GM19372 (cell line): ENCODE measurements at regions not wholly inside any gene's neighbourhood (a gene's known extent, or its start where the extent isn't known, plus 50 kb on each side); places are given as distances from the start of the nearest gene placed in this dataset.
"Not testable (repeated sequence)": the region's sequence is repeated elsewhere in the genome, so short reads cannot be mapped to it uniquely, and the experiment has no call there.

Experiments used
- ATAC-seq: cut with Tn5 transposase; IDR thresholded peaks from one replicate; pipeline ENCODE4 v1.9.1; 2021; ENCODE audit warnings: mild to moderate bottlenecking, low read depth, moderate library complexity; ENCODE audit not compliant: unreplicated experiment

- no peak for ATAC-seq
Measured at GRCh38 chr2:190005513-190005912, 57.0 kb downstream of the MSTN start.

- no peak for ATAC-seq
Measured at GRCh38 chr2:189999661-190000060, 62.9 kb downstream of the MSTN start.

DNA sequence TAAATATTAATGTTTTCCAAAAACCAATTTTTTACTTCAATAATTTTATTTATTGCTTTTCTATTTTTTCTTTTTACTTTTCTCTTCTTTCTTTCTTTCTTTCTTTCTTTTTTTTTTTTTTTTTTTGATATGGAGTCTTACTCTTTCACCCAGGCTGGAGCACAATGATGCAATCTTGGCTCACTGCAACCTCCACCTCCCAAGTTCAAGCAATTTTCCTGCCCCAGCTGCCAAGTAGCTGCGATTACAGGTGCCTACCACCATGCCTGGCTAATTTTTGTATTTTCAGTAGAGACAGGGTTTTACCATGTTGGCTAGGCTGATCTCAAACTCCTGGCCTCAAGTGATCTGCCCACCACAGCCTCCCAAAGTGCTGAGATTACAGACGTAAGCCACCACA lies 63.9 kb downstream of the MSTN start:
- not testable (repeated sequence) for ATAC-seq

DNA sequence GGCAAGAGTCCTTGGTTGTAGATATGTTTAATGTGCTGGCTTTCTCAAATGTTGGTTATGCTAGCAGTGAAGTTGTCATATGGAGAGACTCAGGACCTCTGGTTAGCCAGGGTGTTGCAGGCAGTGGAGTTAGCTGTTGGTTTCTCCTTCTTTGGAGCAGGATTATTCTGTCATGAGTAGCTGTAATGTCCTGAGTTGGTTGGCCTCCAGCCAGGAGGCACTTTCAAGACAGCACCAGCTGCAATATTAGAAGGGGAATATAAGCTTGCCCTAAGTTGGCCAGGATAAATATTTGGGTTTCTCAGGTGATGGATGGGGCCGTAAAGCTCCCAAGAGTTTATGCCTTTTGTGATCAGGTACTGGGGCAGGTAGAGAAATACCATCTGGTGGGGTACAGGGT lies 65.5 kb downstream of the MSTN start:
- no peak for ATAC-seq

GRCh38 chr2:189995679-189996078 lies 66.8 kb downstream of the MSTN start:
- ATAC-seq: no peak

- no peak for ATAC-seq
Measured at GRCh38 chr2:189982780-189983394, 79.6 kb downstream of the MSTN start.

- ATAC-seq: no peak
Measured at GRCh38 chr2:189982087-189982486, 80.4 kb downstream of the MSTN start.

- ATAC-seq: not testable (repeated sequence)
Measured at GRCh38 chr2:189976488-189976887, 86.0 kb downstream of the MSTN start.

GRCh38 chr2:189960346-189960745 lies 102.2 kb downstream of the MSTN start:
- no peak for ATAC-seq

GRCh38 chr2:189959450-189959849 lies 103.1 kb downstream of the MSTN start:
- no peak for ATAC-seq

DNA sequence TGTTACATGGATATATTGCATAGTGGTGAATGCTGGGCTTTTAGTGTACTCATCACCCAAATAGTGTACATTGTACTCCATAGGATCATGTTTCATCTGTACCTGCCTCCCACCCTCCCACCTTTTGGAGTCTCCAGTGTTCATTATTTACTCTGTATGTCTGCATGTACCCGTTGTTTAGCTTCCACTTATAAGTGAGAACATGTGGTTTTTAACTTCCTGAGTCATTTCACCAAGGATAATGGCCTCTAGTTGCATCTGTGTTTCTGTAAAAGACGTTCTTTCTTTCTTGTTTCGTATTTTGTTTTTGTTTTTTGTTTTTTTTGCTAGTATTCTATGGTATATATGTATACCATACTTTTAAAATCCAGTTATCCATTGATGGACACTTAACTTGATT lies 107.5 kb downstream of the MSTN start:
- no peak for ATAC-seq

GRCh38 chr2:189952536-189953109 lies 109.9 kb downstream of the MSTN start:
- ATAC-seq: peak; percentile 89

- peak; percentile 22 for ATAC-seq
Measured at GRCh38 chr2:189951791-189952535, 110.6 kb downstream of the MSTN start.

- ATAC-seq: no peak
Measured at GRCh38 chr2:189943009-189943408, 119.5 kb downstream of the MSTN start.

DNA sequence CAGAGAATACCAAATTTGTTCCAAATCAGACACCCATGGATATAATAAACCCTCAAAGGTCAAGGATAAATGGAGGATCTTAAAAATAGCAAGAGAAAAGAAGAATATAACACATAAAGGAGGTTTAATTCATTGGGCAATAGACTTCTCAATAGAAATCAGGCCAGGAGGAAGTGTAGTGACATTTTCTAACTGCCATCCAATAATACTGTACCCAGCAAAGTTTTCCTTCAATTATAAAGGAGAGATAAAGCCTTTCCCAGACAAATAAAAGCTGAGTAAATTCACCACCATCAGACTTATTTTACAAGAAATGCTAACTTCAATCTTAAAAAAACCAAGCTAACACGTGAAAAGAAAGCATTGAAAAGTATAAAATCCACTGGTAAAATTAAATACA lies 121.6 kb downstream of the MSTN start:
- no peak for ATAC-seq

GRCh38 chr2:189937691-189938090 lies 124.8 kb downstream of the MSTN start:
- ATAC-seq: no peak

GRCh38 chr2:189933911-189934399 lies 128.6 kb downstream of the MSTN start:
- ATAC-seq: no peak

DNA sequence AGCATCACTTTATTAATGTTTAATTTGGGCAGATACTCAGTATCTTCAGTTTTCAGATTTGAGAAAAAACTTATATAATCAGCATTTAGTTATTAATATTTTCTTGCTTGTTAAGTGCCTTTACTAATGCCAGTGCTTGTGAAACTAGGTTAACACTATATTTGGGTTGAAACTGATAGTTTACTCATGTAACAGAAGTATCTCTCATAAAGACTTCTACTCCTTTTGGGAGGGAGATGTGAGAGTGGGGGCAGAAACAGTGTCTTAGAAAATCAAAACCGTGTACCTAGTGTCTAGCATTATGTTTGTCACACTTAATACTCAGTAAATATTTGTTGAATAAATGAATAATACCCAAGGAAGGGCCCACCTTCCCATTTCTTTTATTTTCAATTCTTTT lies 129.5 kb downstream of the MSTN start:
- ATAC-seq: peak; percentile 79

DNA sequence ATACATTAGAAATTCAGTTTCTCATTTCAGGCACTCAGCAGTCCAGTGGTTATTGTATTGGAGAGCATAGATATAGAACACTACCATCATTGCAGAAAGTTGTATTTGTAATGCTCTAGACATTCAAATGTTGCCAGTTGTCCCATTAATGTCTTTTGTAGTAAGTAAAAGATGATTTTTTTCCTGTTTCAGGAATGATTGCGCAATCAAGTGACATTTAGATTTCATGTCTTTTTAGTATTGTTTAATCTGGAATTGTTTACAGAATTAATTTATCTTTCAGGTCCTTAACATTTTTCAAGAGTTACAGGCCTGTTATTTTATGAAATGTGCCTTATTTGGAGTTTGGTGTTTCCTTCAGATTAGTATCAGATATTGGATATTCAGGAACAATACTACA lies 134.7 kb downstream of the MSTN start:
- ATAC-seq: no peak
